Choroid plexus epithelial cell (primary cell): ENCODE measurements at regions not wholly inside any gene's neighbourhood (a gene's known extent, or its start where the extent isn't known, plus 50 kb on each side); places are given as distances from the start of the nearest gene placed in this dataset.

ENCODE experiments used
- DNase-seq: peaks from one replicate; pipeline ENCODE4 v3.0.0-alpha.2; 2010; ENCODE audit warnings: low read depth
- H3K4me3 ChIP-seq: 2 replicates; pipeline ENCODE4 v1.5.1; 2011; ENCODE audit warnings: low read depth, mild to moderate bottlenecking, control low read depth, low read length, moderate library complexity
- CTCF ChIP-seq: conservative IDR thresholded peaks from 2 replicates; pipeline ENCODE4 v1.5.1; 2011; ENCODE audit warnings: low read depth, mild to moderate bottlenecking, control low read depth, inconsistent platforms, low read length, moderate library complexity

GRCh38 chrX:96027407-96027806 lies 657.2 kb upstream of the DIAPH2 start:
- no peak for TF ChIP-seq CTCF
- peak; percentile 1 for DNase-seq
- H3K4me3 ChIP-seq, result no peak overlapping the region

GRCh38 chrX:96052078-96052477 lies 632.6 kb upstream of the DIAPH2 start:
- DNase-seq, result no peak
- H3K4me3 ChIP-seq, result no peak overlapping the region
- no peak for TF ChIP-seq CTCF

GRCh38 chrX:96081891-96082290 lies 602.8 kb upstream of the DIAPH2 start:
- no peak for DNase-seq
- TF ChIP-seq CTCF, result no peak
- H3K4me3 ChIP-seq, result no peak overlapping the region

DNA sequence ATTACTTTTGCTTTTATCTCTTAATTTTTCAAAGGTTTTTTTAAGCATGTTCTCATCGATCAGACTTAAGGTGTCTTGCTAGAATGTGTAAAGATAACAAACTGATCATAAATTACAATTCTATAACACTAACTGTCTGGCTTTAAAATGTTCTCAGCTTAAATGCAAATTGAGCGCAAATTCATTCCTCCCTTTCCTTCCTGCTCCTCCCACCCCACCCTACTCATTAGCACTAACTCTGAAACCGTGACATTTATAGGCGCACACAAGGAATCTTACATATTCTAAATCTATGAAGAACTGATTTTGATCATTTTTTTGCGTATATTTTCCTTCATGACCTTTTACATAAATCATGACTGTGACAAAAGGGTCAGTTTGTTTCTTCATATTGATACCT lies 590.0 kb upstream of the DIAPH2 start:
- TF ChIP-seq CTCF, result no peak
- DNase-seq, result no peak

GRCh38 chrX:96098471-96098870 lies 586.2 kb upstream of the DIAPH2 start:
- TF ChIP-seq CTCF, result no peak
- DNase-seq, result no peak

More for the DNA sequence above, 590.0 kb upstream of the DIAPH2 start:
- no peak overlapping the region for H3K4me3 ChIP-seq

DNA sequence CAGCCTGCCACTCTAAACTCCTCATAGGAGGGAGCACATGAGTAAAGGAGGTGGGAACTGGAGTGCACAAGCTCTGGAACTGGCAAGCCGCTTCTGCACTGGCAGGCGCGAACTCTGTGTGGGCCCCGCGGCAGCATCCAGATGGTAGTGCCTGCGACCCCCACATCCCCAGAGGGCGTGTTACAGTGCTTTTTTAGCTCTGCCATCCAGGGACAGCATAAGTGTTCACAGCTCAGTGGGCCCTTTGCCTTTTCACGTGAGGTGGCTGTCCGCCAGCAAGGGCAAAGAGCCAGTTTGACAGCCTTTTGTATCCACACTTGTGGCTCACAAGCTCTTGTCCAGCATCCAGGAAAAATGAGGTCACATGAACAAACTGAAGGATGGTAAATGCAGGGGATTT lies 581.6 kb upstream of the DIAPH2 start:
- H3K4me3 ChIP-seq, result no peak overlapping the region
- no peak for DNase-seq
- no peak for TF ChIP-seq CTCF

More at GRCh38 chrX:96098471-96098870, 586.2 kb upstream of the DIAPH2 start:
- H3K4me3 ChIP-seq, result no peak overlapping the region

- no peak for TF ChIP-seq CTCF
- no peak for DNase-seq
Observed at GRCh38 chrX:96112689-96113088, 572.0 kb upstream of the DIAPH2 start.

More at GRCh38 chrX:96112689-96113088, 572.0 kb upstream of the DIAPH2 start:
- no peak overlapping the region for H3K4me3 ChIP-seq
